K562 (cell line): ENCODE measurements at regions not wholly inside any gene's neighbourhood (a gene's known extent, or its start where the extent isn't known, plus 50 kb on each side); places are given as distances from the start of the nearest gene placed in this dataset.

Experiments
- ATAC-seq: fragments of 200-7000 bp; cut with Tn5 transposase; 3 replicates; pipeline ENCODE4 v1.9.1; 2020; ENCODE audit warnings: moderate library complexity
- BruUV-seq: library from RNA; stranded (reverse); fragments of 400-500 nt; replicated peaks from 2 replicates; lab custom pipeline; 2021; lab: Mats Ljungman, UMichigan
- CTCF ChIA-PET: fragments of 300-600 bp; formaldehyde crosslinking; extraction: SDS; loops from one replicate; lab custom pipeline; 2021; ENCODE audit warnings: low intra/inter-chr PET ratio; lab: Yijun Ruan, JAX
- POLR2A ChIA-PET: fragments of 300-600, 350-650 bp; sonication (Branson Sonifier 250); formaldehyde crosslinking; extraction: SDS; loops from one replicate; lab custom pipeline; 2021; ENCODE audit warnings: antibody characterized with exemption, inconsistent platforms; lab: Yijun Ruan, JAX
- DNase-seq, 4 experiments: peaks; one replicate each; pipeline versions ENCODE4 v3.0.0 to v3.0.0-alpha.2; 2011 to 2018; ENCODE audit warnings: low spot score in 3 of 4, mixed read lengths in 3 of 4; ENCODE audit errors: extremely low read depth in 1 of 4
- FAIRE-seq: peaks from 2 replicates; lab custom pipeline; 2011; peaks lifted over from hg19 to GRCh38; lab: Jason Lieb, UNC
- H2AFZ ChIP-seq: 2 replicates; pipeline ENCODE4 v1.6.0; 2011; ENCODE audit warnings: low read depth, low read length, control low read depth, inconsistent platforms
- H3K27ac ChIP-seq: fragments of 200-600 bp; 3 replicates; pipeline ENCODE4 v1.8.0; 2011; ENCODE audit warnings: low read depth, mild to moderate bottlenecking, control low read depth, inconsistent platforms, low read length, moderate library complexity, mixed read lengths; ENCODE audit errors: extremely low read depth
- H3K27me3 ChIP-seq, 2 experiments: fragments of 300-600 bp in 1 of 2; 2 replicates in 1 of 2; 3 replicates in 1 of 2; pipeline versions ENCODE4 v1.6.0 to v1.8.0; 2011; ENCODE audit warnings: inconsistent platforms in 2 of 2, low read length in 2 of 2, mild to moderate bottlenecking in 1 of 2, mixed read lengths in 1 of 2, moderate library complexity in 1 of 2; ENCODE audit not compliant: control insufficient read depth in 2 of 2, insufficient read depth in 2 of 2
- H3K36me3 ChIP-seq: fragments of 300-600 bp; 3 replicates; pipeline ENCODE4 v1.8.0; 2011; ENCODE audit warnings: mild to moderate bottlenecking, low read length, inconsistent platforms; ENCODE audit not compliant: control insufficient read depth, insufficient read depth
- H3K4me1 ChIP-seq, 2 experiments: fragments of 200-600 bp in 1 of 2; replicated peaks in 1 of 2; 2 replicates in 1 of 2; 3 replicates in 1 of 2; pipeline versions ENCODE4 v1.5.1 to v1.8.0; 2011; ENCODE audit warnings: inconsistent platforms in 2 of 2, low read length in 2 of 2, mild to moderate bottlenecking in 1 of 2, mixed read lengths in 1 of 2, moderate library complexity in 1 of 2; ENCODE audit not compliant: control insufficient read depth in 2 of 2, insufficient read depth in 2 of 2
- H3K4me2 ChIP-seq: 2 replicates; pipeline ENCODE4 v1.6.1; 2011; ENCODE audit warnings: low read length, control low read depth, inconsistent platforms, mixed read lengths; ENCODE audit not compliant: insufficient read depth
- H3K4me3 ChIP-seq: fragments of 200-600 bp; sonication (generic), shearing (Covaris generic); 2 replicates; pipeline ENCODE4 v1.5.1; 2016; ENCODE audit warnings: control low read depth, inconsistent platforms
- H3K79me2 ChIP-seq: fragments of 200-600 bp; 3 replicates; pipeline ENCODE4 v1.8.0; 2011; ENCODE audit warnings: low read length, inconsistent platforms; ENCODE audit not compliant: control insufficient read depth, insufficient read depth
- H3K9ac ChIP-seq, 2 experiments: 2 replicates each; pipeline versions ENCODE4 v1.6.0 to v1.6.1; 2011; ENCODE audit warnings: low read depth in 2 of 2, low read length in 2 of 2, control low read depth in 1 of 2, inconsistent platforms in 1 of 2, mild to moderate bottlenecking in 1 of 2, mixed read lengths in 1 of 2; ENCODE audit not compliant: insufficient read depth in 1 of 2
- H3K9me1 ChIP-seq: one replicate; pipeline ENCODE4 v1.6.0; 2011; ENCODE audit warnings: inconsistent platforms, mild to moderate bottlenecking, low read length, moderate library complexity; ENCODE audit not compliant: control insufficient read depth, insufficient read depth
- H3K9me3 ChIP-seq: replicated peaks from 2 replicates; pipeline ENCODE4 v1.5.1; 2011; ENCODE audit warnings: low read depth, low read length, inconsistent platforms; ENCODE audit not compliant: control insufficient read depth, insufficient read depth
- H4K20me1 ChIP-seq: replicated peaks from 2 replicates; pipeline ENCODE4 v1.6.1; 2011; ENCODE audit warnings: low read length, inconsistent platforms, mixed read lengths; ENCODE audit not compliant: control insufficient read depth, insufficient read depth
- CREB3 ChIP-seq: fragments of 450-650 bp; conservative IDR thresholded peaks from 2 replicates; pipeline ENCODE4 v1.6.1; 2016; ENCODE audit warnings: missing genetic modification characterization, low read depth, mild to moderate bottlenecking, missing compliant biosample characterization, moderate library complexity
- FIP1L1 ChIP-seq: fragments of 200-400 bp; formaldehyde crosslinking; IDR thresholded peaks from 2 replicates; pipeline ENCODE4 v1.6.1; 2018; ENCODE audit warnings: mild to moderate bottlenecking, low read depth, low read length; ENCODE audit not compliant: poor library complexity, severe bottlenecking
- HBP1 ChIP-seq: fragments of 450-650 bp; formaldehyde crosslinking; IDR thresholded peaks from 2 replicates; pipeline ENCODE4 v1.4.0; 2022; ENCODE audit warnings: missing genetic modification characterization
- IRF2 ChIP-seq: sonication (generic); formaldehyde crosslinking; IDR thresholded peaks from 2 replicates; pipeline ENCODE4 v1.8.1; 2022; ENCODE audit warnings: mild to moderate bottlenecking, missing genetic modification reagents
- NUFIP1 ChIP-seq: fragments of 450-650 bp; IDR thresholded peaks from 2 replicates; pipeline ENCODE4 v1.6.1; 2018; ENCODE audit not compliant: partially characterized antibody
- PHF20 ChIP-seq: fragments of 450-650 bp; IDR thresholded peaks from 2 replicates; pipeline ENCODE4 v1.6.1; 2018; ENCODE audit not compliant: partially characterized antibody
- PRMT5 ChIP-seq: sonication (generic); formaldehyde crosslinking; IDR thresholded peaks from 2 replicates; pipeline ENCODE4 v1.5.0; 2020; ENCODE audit warnings: missing genetic modification reagents
- SFPQ ChIP-seq: fragments of 200-400 bp; formaldehyde crosslinking; IDR thresholded peaks from 2 replicates; pipeline ENCODE4 v1.6.1; 2017; ENCODE audit warnings: mild to moderate bottlenecking, low read depth, low read length, moderate library complexity
- SMARCA5 ChIP-seq: fragments of 450-650 bp; IDR thresholded peaks from 2 replicates; pipeline ENCODE4 v1.6.1; 2016
- SUPT5H ChIP-seq: fragments of 450-650 bp; IDR thresholded peaks from 2 replicates; pipeline ENCODE4 v1.6.1; 2016
- TAF7 ChIP-seq: fragments of 450-650 bp; IDR thresholded peaks from 2 replicates; pipeline ENCODE4 v1.6.1; 2016; ENCODE audit warnings: missing genetic modification characterization, missing compliant biosample characterization
- ZFX ChIP-seq: sonication (generic); formaldehyde crosslinking; IDR thresholded peaks from 2 replicates; pipeline ENCODE4 v1.8.0; 2022; ENCODE audit warnings: mild to moderate bottlenecking, missing genetic modification reagents, moderate library complexity
- ZNF23 ChIP-seq: fragments of 250-450 bp; sonication (Bioruptor Pico); IDR thresholded peaks from 2 replicates; pipeline ENCODE4 v1.4.0; 2020; ENCODE audit warnings: mild to moderate bottlenecking
- ZNF324 ChIP-seq: fragments of 250-450 bp; sonication (Bioruptor Pico); IDR thresholded peaks from 2 replicates; pipeline ENCODE4 v1.4.0; 2020; ENCODE audit warnings: mild to moderate bottlenecking
- in situ Hi-C: fragments of 300-500 bp; cut with MboI; formaldehyde crosslinking; loops from 4 replicates; pipeline ENCODE4 v1.15.0; 2018; ENCODE audit warnings: inconsistent platforms, mixed read lengths
- intact Hi-C: fragments of 100-400 bp; cut with micrococcal nuclease; formaldehyde crosslinking; loops from 2 replicates; pipeline ENCODE4 v1.14.2; 2022
- TF ChIP-seq, protein P1 (sequence below): fragments of 250-450 bp; sonication (Bioruptor Pico); IDR thresholded peaks from 2 replicates; pipeline ENCODE4 v1.6.1; 2021; ENCODE audit warnings: mild to moderate bottlenecking
- TF ChIP-seq, protein P2 (sequence below): fragments of 450-650 bp; IDR thresholded peaks from 2 replicates; pipeline ENCODE4 v1.7.0; 2016; ENCODE audit warnings: borderline replicate concordance
- TF ChIP-seq, protein P3 (sequence below), 2 experiments: fragments of 450-650 bp in 1 of 2; sonication (generic) in 1 of 2; formaldehyde crosslinking in 1 of 2; IDR thresholded peaks in 1 of 2; conservative IDR thresholded peaks in 1 of 2; 2 replicates each; pipeline versions ENCODE4 v1.6.1 to v1.8.1; 2016 to 2023; ENCODE audit warnings: mild to moderate bottlenecking in 2 of 2, moderate library complexity in 2 of 2, inconsistent platforms in 1 of 2, missing genetic modification reagents in 1 of 2

DNA sequence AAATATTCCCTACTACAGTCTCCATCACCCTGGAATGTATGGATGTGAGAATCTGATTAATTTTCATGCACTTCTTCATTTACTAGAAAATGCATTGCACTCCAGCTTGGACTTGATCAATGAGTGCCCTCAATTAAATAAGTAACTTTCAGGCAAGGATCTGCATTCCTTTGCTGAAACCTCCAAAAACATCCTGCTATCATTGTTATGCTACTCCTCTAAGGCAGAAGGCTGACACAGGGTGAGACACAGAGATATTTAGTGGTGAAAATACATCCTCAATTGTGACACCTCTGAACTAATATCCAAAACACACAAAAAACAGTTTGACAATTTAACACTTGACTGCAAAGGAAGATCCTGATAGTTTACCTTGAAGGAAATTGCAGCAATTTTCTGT, 57.9 kb upstream of the CDH12 start:
- in situ Hi-C loops (no loop called here), intact Hi-C loops (no loop called here)
- Histone ChIP-seq H2AFZ (no peak overlapping the region), H3K79me2 (no peaks in the 10 kb centered on the region), H3K27ac (no peak overlapping the region), H3K27me3 (no peaks in the 10 kb centered on the region), H4K20me1 (no peaks in the 10 kb centered on the region), H3K4me1 (no peaks in the 10 kb centered on the region), H3K9me3 (no peaks in the 10 kb centered on the region; the same call in 1 of the 2 replicates), H3K9me1 (no peaks in the 10 kb centered on the region), H3K9ac (no peak overlapping the region), H3K36me3 (no peaks in the 10 kb centered on the region), H3K4me3 (no peak overlapping the region), H3K4me2 (no peak overlapping the region)
- BruUV-seq, result no TSS peak
- no peak for ATAC-seq
- POLR2A ChIA-PET, result no interaction called here
- CTCF ChIA-PET, result no interaction called here
- DNase-seq, result no peak
- no peak for FAIRE-seq
- TF ChIP-seq ZNF23 (CRISPR knock-in tag) (no peak), NUFIP1 (no peak), PRMT5 (CRISPR knock-in tag) (no peak), IRF2 (CRISPR knock-in tag) (no peak), SFPQ (no peak), TAF7 (no peak), SUPT5H (no peak), PHF20 (no peak), SMARCA5 (no peak), HBP1 (CRISPR knock-in tag) (no peak), ZNF324 (no peak), FIP1L1 (no peak), ZFX (CRISPR knock-in tag) (no peak), CREB3 (tag) (no peak)
- TF ChIP-seq, protein P1, sequence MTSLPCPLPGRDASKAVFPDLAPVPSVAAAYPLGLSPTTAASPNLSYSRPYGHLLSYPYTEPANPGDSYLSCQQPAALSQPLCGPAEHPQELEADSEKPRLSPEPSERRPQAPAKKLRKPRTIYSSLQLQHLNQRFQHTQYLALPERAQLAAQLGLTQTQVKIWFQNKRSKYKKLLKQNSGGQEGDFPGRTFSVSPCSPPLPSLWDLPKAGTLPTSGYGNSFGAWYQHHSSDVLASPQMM (CRISPR knock-in tag), result no peak
- TF ChIP-seq, protein P2, sequence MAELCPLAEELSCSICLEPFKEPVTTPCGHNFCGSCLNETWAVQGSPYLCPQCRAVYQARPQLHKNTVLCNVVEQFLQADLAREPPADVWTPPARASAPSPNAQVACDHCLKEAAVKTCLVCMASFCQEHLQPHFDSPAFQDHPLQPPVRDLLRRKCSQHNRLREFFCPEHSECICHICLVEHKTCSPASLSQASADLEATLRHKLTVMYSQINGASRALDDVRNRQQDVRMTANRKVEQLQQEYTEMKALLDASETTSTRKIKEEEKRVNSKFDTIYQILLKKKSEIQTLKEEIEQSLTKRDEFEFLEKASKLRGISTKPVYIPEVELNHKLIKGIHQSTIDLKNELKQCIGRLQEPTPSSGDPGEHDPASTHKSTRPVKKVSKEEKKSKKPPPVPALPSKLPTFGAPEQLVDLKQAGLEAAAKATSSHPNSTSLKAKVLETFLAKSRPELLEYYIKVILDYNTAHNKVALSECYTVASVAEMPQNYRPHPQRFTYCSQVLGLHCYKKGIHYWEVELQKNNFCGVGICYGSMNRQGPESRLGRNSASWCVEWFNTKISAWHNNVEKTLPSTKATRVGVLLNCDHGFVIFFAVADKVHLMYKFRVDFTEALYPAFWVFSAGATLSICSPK, result no peak
- TF ChIP-seq, protein P3, sequence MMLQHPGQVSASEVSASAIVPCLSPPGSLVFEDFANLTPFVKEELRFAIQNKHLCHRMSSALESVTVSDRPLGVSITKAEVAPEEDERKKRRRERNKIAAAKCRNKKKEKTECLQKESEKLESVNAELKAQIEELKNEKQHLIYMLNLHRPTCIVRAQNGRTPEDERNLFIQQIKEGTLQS (IDR thresholded peaks at IDR 0.05), result no peak
- TF ChIP-seq, protein P3 (CRISPR knock-in tag; conservative IDR thresholded peaks at IDR 0.05), result no peak
